ENCODE measurements at regions not wholly inside any gene's neighbourhood (a gene's known extent, or its start where the extent isn't known, plus 50 kb on each side); places are given as distances from the start of the nearest gene placed in this dataset.

GRCh38 chr14:71432334-71433110 lies 499.7 kb upstream of the RGS6 start:
- no peaks in the 10 kb centered on the region for H3K36me3 ChIP-seq (ENCODE audit: control insufficient read depth in 2 of 2, extremely low read depth in 1 of 2, insufficient read depth in 2 of 2, low read length in 2 of 2)
- H4K20me1 ChIP-seq (replicated peaks; ENCODE audit: control insufficient read depth, extremely low read depth, insufficient read depth, low read length) = no peaks in the 10 kb centered on the region
- no peaks in the 10 kb centered on the region for H3K79me2 ChIP-seq (ENCODE audit: control insufficient read depth, insufficient read depth, low read length)
- POLR2A ChIA-PET = no interaction called here
- peaks cover under 1% of the 10 kb centered on the region for H3K9me1 ChIP-seq (replicated peaks; ENCODE audit: control insufficient read depth, extremely low read depth, insufficient read depth, low read length)
- no peaks in the 10 kb centered on the region for H3K4me1 ChIP-seq (ENCODE audit: control insufficient read depth, extremely low read depth, insufficient read depth, low read length)
- H3K27ac ChIP-seq (ENCODE audit: insufficient read depth, low read depth, low read length) = no peak overlapping the region
- DNase-seq (ENCODE audit: low read depth, low spot score) = no peak
- dilution Hi-C loops (cut with MboI; ENCODE audit: extremely low pct_ligation_motif_present, low sequenced_read_pairs) = no loop called here
- H3K27me3 ChIP-seq (ENCODE audit: control insufficient read depth in 2 of 2, insufficient read depth in 2 of 2, low read length in 2 of 2) = no peaks in the 10 kb centered on the region
- no peak overlapping the region for H3K9ac ChIP-seq (replicated peaks; ENCODE audit: extremely low read depth, insufficient read depth, low read length)
- no peak for TF ChIP-seq GATA2 (IDR thresholded peaks at IDR 0.05; ENCODE audit: insufficient read depth, insufficient read length, low read depth, low read length)
- no peak for TF ChIP-seq MYC (IDR thresholded peaks at IDR 0.05; ENCODE audit: low read depth, low read length)
- no peak for TF ChIP-seq EZH2 (IDR thresholded peaks at IDR 0.05; ENCODE audit: borderline replicate concordance, low read depth, low read length, severe bottlenecking)
- no peak for TF ChIP-seq POLR2AphosphoS5 (IDR thresholded peaks at IDR 0.05; ENCODE audit: insufficient read depth, low read depth, low read length)
- TF ChIP-seq, protein P1, sequence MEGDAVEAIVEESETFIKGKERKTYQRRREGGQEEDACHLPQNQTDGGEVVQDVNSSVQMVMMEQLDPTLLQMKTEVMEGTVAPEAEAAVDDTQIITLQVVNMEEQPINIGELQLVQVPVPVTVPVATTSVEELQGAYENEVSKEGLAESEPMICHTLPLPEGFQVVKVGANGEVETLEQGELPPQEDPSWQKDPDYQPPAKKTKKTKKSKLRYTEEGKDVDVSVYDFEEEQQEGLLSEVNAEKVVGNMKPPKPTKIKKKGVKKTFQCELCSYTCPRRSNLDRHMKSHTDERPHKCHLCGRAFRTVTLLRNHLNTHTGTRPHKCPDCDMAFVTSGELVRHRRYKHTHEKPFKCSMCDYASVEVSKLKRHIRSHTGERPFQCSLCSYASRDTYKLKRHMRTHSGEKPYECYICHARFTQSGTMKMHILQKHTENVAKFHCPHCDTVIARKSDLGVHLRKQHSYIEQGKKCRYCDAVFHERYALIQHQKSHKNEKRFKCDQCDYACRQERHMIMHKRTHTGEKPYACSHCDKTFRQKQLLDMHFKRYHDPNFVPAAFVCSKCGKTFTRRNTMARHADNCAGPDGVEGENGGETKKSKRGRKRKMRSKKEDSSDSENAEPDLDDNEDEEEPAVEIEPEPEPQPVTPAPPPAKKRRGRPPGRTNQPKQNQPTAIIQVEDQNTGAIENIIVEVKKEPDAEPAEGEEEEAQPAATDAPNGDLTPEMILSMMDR (IDR thresholded peaks at IDR 0.05; ENCODE audit: extremely low read depth in 1 of 2, insufficient read depth in 1 of 2, low read depth in 1 of 2, low read length in 2 of 2) = no peak
- TF ChIP-seq POLR2A (IDR thresholded peaks at IDR 0.05; ENCODE audit: low read depth, low read length) = no peak
- no peak for TF ChIP-seq FOS (IDR thresholded peaks at IDR 0.05; ENCODE audit: borderline replicate concordance, insufficient read depth, low read length)
- no peak for TF ChIP-seq JUN (IDR thresholded peaks at IDR 0.05; ENCODE audit: borderline replicate concordance, insufficient read depth, insufficient read length, low read depth)
- TF ChIP-seq, protein P2, sequence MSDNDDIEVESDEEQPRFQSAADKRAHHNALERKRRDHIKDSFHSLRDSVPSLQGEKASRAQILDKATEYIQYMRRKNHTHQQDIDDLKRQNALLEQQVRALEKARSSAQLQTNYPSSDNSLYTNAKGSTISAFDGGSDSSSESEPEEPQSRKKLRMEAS (IDR thresholded peaks at IDR 0.05; ENCODE audit: insufficient read depth, insufficient read length) = no peak
- H3K9me3 ChIP-seq (replicated peaks; ENCODE audit: control insufficient read depth, insufficient read depth, low read length) = no peaks in the 10 kb centered on the region
- no TSS peak for BruUV-seq (replicated peaks)
- CTCF ChIA-PET = no interaction called here
- H2AFZ ChIP-seq (ENCODE audit: low read depth, low read length) = no peak overlapping the region
- H3K4me3 ChIP-seq (replicated peaks in 1 of 3; ENCODE audit: insufficient read depth in 1 of 3, low read depth in 1 of 3, low read length in 3 of 3) = no peak overlapping the region
- intact Hi-C loops (cut with micrococcal nuclease) = no loop called here
- FAIRE-seq = no peak
- no peak overlapping the region for H3K4me2 ChIP-seq (ENCODE audit: insufficient read depth, low read length)
